Thyroid gland (tissue), 4 donors: ENCODE measurements at regions not wholly inside any gene's neighbourhood (a gene's known extent, or its start where the extent isn't known, plus 50 kb on each side); places are given as distances from the start of the nearest gene placed in this dataset.

Experiments used
- POLR2A ChIP-seq, 2 donors: fragments of 450-650 bp; IDR thresholded peaks; one replicate each; pipeline ENCODE4 v1.6.1; 2017; ENCODE audit warnings: antibody characterized with exemption in 2 of 2, mild to moderate bottlenecking in 2 of 2, moderate library complexity in 1 of 2
- TF ChIP-seq, protein P1 (sequence below), 6 experiments: fragments of 200-600 bp in 3 of 6; fragments of 450-650 bp in 3 of 6; sonication (generic) in 3 of 6; IDR thresholded peaks; one replicate each; pipeline ENCODE4 v1.5.1; 2016 to 2019; ENCODE audit warnings: antibody characterized with exemption in 6 of 6, mild to moderate bottlenecking in 2 of 6, inconsistent platforms in 1 of 6, moderate library complexity in 1 of 6

DNA sequence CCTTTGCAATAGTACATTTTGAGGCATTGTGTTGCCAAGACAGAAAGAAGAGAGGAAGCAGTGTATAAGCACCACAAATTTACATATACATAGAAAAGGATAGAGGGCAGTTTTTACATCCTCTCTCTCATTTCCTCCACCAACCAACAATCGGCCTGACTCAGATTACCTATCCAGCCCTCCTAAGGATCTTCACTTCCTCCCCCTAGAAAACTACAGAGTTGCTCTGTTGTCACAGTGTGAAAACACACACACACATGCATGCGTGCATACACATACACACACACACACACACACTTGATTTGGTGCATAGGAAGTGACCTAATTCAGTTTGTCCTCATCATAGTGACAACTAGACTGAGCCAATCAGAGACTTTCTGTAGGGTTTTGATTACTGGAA, 98.8 kb upstream of the SPRY1 start:
- TF ChIP-seq, protein P1, sequence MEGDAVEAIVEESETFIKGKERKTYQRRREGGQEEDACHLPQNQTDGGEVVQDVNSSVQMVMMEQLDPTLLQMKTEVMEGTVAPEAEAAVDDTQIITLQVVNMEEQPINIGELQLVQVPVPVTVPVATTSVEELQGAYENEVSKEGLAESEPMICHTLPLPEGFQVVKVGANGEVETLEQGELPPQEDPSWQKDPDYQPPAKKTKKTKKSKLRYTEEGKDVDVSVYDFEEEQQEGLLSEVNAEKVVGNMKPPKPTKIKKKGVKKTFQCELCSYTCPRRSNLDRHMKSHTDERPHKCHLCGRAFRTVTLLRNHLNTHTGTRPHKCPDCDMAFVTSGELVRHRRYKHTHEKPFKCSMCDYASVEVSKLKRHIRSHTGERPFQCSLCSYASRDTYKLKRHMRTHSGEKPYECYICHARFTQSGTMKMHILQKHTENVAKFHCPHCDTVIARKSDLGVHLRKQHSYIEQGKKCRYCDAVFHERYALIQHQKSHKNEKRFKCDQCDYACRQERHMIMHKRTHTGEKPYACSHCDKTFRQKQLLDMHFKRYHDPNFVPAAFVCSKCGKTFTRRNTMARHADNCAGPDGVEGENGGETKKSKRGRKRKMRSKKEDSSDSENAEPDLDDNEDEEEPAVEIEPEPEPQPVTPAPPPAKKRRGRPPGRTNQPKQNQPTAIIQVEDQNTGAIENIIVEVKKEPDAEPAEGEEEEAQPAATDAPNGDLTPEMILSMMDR (IDR thresholded peaks at IDR 0.05) = no peak
- no peak for TF ChIP-seq POLR2A (IDR thresholded peaks at IDR 0.05)
